Gastrocnemius medialis (tissue), 4 donors: ENCODE measurements at regions not wholly inside any gene's neighbourhood (a gene's known extent, or its start where the extent isn't known, plus 50 kb on each side); places are given as distances from the start of the nearest gene placed in this dataset.

Experiments
- POLR2A ChIP-seq, 2 donors: fragments of 450-650 bp; IDR thresholded peaks; one replicate each; pipeline ENCODE4 v1.6.1; 2017; ENCODE audit warnings: antibody characterized with exemption in 2 of 2, mild to moderate bottlenecking in 2 of 2, moderate library complexity in 2 of 2
- TF ChIP-seq, protein P1 (sequence below), 5 experiments: fragments of 450-650 bp in 3 of 5; fragments of 200-600 bp in 2 of 5; sonication (generic) in 2 of 5; IDR thresholded peaks in 4 of 5; conservative IDR thresholded peaks in 1 of 5; 1 replicate in 4 of 5; 2 replicates in 1 of 5; pipeline ENCODE4 v1.5.1; 2016 to 2019; ENCODE audit warnings: antibody characterized with exemption in 5 of 5, mild to moderate bottlenecking in 3 of 5, moderate library complexity in 3 of 5

DNA sequence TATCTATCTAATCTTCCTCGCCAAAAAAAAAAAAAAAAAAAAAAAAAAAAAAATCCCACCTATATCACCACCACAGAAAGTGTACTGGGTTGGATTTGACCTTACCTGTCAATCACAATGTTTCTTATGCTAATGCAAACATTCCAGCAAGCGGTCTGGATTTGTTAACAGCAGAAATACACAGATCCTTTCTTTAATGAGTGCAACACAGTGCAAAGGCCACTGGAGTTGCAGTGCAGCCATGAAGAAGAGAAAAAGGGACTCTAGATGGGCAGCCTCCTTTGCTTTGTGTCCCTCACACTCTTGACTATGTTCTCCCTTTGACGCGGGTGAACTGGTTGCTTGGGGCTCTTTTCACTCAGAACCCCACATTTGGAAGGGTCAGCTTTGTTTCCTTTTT lies 127.3 kb upstream of the PRKCQ start:
- TF ChIP-seq, protein P1, sequence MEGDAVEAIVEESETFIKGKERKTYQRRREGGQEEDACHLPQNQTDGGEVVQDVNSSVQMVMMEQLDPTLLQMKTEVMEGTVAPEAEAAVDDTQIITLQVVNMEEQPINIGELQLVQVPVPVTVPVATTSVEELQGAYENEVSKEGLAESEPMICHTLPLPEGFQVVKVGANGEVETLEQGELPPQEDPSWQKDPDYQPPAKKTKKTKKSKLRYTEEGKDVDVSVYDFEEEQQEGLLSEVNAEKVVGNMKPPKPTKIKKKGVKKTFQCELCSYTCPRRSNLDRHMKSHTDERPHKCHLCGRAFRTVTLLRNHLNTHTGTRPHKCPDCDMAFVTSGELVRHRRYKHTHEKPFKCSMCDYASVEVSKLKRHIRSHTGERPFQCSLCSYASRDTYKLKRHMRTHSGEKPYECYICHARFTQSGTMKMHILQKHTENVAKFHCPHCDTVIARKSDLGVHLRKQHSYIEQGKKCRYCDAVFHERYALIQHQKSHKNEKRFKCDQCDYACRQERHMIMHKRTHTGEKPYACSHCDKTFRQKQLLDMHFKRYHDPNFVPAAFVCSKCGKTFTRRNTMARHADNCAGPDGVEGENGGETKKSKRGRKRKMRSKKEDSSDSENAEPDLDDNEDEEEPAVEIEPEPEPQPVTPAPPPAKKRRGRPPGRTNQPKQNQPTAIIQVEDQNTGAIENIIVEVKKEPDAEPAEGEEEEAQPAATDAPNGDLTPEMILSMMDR (IDR thresholded peaks at IDR 0.05 in 4 of 5, conservative IDR thresholded peaks at IDR 0.05 in 1 of 5), result no peak
- TF ChIP-seq POLR2A (IDR thresholded peaks at IDR 0.05), result no peak
